Astrocyte of the spinal cord (primary cell): ENCODE measurements at regions not wholly inside any gene's neighbourhood (a gene's known extent, or its start where the extent isn't known, plus 50 kb on each side); places are given as distances from the start of the nearest gene placed in this dataset.

ENCODE experiments used
- DNase-seq: peaks from one replicate; pipeline ENCODE4 v3.0.0; 2011; ENCODE audit warnings: low read depth, low spot score
- H3K4me3 ChIP-seq: 2 replicates; pipeline ENCODE4 v1.5.1; 2011; ENCODE audit warnings: low read depth, mild to moderate bottlenecking, low read length, moderate library complexity
- in situ Hi-C: cut with HindIII; loops from 2 replicates; pipeline ENCODE4 v1.10.0; 2017; ENCODE audit warnings: low sequenced_read_pairs
- TF ChIP-seq, protein P1 (sequence below): IDR thresholded peaks from 2 replicates; pipeline ENCODE4 v1.5.1; 2012; ENCODE audit warnings: low read depth, mild to moderate bottlenecking, low read length, inconsistent platforms

GRCh38 chr18:55713707-55714106, 125.7 kb upstream of the TCF4 start:
- H3K4me3 ChIP-seq: no peak overlapping the region
- TF ChIP-seq, protein P1, sequence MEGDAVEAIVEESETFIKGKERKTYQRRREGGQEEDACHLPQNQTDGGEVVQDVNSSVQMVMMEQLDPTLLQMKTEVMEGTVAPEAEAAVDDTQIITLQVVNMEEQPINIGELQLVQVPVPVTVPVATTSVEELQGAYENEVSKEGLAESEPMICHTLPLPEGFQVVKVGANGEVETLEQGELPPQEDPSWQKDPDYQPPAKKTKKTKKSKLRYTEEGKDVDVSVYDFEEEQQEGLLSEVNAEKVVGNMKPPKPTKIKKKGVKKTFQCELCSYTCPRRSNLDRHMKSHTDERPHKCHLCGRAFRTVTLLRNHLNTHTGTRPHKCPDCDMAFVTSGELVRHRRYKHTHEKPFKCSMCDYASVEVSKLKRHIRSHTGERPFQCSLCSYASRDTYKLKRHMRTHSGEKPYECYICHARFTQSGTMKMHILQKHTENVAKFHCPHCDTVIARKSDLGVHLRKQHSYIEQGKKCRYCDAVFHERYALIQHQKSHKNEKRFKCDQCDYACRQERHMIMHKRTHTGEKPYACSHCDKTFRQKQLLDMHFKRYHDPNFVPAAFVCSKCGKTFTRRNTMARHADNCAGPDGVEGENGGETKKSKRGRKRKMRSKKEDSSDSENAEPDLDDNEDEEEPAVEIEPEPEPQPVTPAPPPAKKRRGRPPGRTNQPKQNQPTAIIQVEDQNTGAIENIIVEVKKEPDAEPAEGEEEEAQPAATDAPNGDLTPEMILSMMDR: no peak
- no peak for DNase-seq
- in situ Hi-C loops: no loop called here

DNA sequence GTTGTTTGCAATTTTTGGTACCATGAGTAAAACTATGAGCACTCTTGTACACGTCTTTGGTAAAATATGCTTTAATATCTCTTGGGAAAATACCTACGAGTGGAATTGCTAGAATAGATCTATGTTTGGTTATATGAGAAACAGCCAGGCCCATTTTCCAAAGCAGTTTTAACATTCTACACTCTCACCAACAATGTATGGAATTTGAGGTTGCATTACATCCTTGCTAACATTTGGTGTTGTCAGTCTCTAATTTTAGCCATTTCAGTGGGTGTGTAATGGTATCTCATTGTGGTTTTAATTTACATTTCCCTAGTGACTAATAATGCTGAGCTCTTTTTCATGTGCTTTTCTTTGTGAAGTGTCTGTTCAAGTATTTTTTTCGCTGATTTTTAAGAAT, 118.9 kb upstream of the TCF4 start:
- in situ Hi-C loops: no loop called here
- TF ChIP-seq, protein P1: no peak
- no peak overlapping the region for H3K4me3 ChIP-seq
- DNase-seq: peak; percentile 67

DNA sequence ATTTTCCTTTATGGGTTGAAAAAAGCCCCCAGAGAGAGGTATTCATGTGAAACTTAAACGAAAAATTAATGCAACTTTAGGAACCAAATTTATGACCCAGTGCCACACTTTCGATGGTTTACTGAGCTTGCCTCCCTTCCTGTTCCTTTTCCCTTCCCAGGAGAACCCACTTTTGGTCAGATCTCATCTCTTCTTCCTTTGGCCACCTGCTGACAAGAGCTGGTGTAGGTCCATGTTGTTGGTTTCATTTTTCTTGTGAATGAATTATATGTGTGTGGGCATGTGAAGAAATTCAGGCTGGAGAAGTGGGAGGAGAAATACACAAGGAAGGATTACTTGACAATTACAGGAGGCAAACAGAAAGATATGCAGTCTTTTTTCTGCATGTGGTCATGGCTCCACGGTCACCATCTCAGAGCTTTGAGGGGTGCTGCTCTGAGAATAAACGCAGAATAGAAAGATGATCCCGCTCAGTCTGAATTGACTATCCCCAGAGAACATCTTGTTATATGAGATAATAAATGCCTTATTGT, 111.3 kb upstream of the TCF4 start:
- in situ Hi-C loops: no loop called here
- no peak for DNase-seq
- TF ChIP-seq, protein P1: no peak

DNA sequence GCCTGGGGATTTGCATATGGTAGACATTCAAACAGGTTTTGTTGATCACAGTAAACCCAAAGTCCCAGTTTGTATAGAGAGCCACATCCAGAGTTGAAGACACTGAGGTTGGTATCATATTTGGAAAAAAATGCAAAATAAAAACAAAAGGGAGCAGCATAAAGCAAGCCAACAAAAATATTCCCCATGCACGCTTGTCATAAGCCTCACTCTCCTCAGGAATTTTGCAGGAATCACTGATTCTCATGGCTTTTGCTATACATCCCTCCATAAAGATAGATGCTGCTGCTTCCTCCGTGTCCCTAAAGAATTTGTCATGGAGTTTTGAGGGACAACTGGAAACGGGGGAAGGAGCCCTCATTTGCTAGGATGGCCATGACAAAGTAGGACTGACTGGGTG, 108.8 kb upstream of the TCF4 start:
- no peak for DNase-seq
- no peak overlapping the region for H3K4me3 ChIP-seq
- TF ChIP-seq, protein P1: no peak
- in situ Hi-C loops: no loop called here

More for the DNA sequence above, 111.3 kb upstream of the TCF4 start:
- H3K4me3 ChIP-seq: no peak overlapping the region

DNA sequence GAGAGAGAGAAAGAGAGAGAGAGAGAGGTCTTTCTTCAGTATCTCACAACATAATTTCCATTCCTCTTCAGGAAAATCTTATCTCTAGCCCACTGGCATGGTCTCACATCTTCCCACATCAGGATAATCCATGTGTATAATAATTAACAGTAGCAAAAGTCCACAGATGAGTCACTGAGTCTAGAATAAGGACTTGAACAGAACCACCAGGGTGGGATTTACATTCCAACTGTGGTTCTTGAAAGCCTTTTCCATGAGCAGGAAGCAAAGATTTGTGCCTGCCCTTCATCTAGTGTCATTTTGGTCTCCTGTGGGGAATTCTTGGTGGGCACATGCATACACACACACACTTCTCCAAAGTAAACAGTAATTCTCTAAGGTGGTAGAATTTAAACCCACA, 107.1 kb upstream of the TCF4 start:
- H3K4me3 ChIP-seq: no peak overlapping the region
- TF ChIP-seq, protein P1: no peak
- in situ Hi-C loops: no loop called here
- no peak for DNase-seq

- TF ChIP-seq, protein P1: no peak
- DNase-seq: no peak
- no peak overlapping the region for H3K4me3 ChIP-seq
- in situ Hi-C loops: no loop called here
These were observed 106.3 kb upstream of the TCF4 start for GRCh38 chr18:55694291-55694690.

- in situ Hi-C loops: no loop called here
- no peak overlapping the region for H3K4me3 ChIP-seq
- TF ChIP-seq, protein P1: no peak
- no peak for DNase-seq
These were observed 100.0 kb upstream of the TCF4 start for GRCh38 chr18:55688030-55688429.
